ENCODE measurements at regions not wholly inside any gene's neighbourhood (a gene's known extent, or its start where the extent isn't known, plus 50 kb on each side); places are given as distances from the start of the nearest gene placed in this dataset.

- TF ChIP-seq POLR2A (IDR thresholded peaks at IDR 0.05; ENCODE audit: low read depth, low read length) = no peak
- FAIRE-seq (no peak), DNase-seq (ENCODE audit: insufficient read length, low spot score) (no peak)
Measured at GRCh38 chr6:48289841-48290240, 178.8 kb upstream of the PTCHD4 start.

- FAIRE-seq = no peak
- no peak for DNase-seq (ENCODE audit: insufficient read length, low spot score)
- TF ChIP-seq POLR2A (IDR thresholded peaks at IDR 0.05; ENCODE audit: low read depth, low read length) = no peak
Measured at GRCh38 chr6:48281217-48281616, 170.2 kb upstream of the PTCHD4 start.

GRCh38 chr6:48280035-48280620 lies 169.1 kb upstream of the PTCHD4 start:
- FAIRE-seq = no peak
- no peak for DNase-seq (ENCODE audit: insufficient read length, low spot score)
- TF ChIP-seq POLR2A (IDR thresholded peaks at IDR 0.05; ENCODE audit: low read depth, low read length) = no peak

- FAIRE-seq (no peak), DNase-seq (ENCODE audit: insufficient read length, low spot score) (no peak)
- TF ChIP-seq POLR2A (IDR thresholded peaks at IDR 0.05; ENCODE audit: low read depth, low read length) = no peak
Measured at GRCh38 chr6:48278261-48278660, 167.3 kb upstream of the PTCHD4 start.

- no peak for TF ChIP-seq POLR2A (IDR thresholded peaks at IDR 0.05; ENCODE audit: low read depth, low read length)
- FAIRE-seq = no peak
- DNase-seq (ENCODE audit: insufficient read length, low spot score) = no peak
Measured at GRCh38 chr6:48272518-48272917, 161.5 kb upstream of the PTCHD4 start.

- TF ChIP-seq POLR2A (IDR thresholded peaks at IDR 0.05; ENCODE audit: low read depth, low read length) = no peak
- FAIRE-seq (no peak), DNase-seq (ENCODE audit: insufficient read length, low spot score) (no peak)
Measured at GRCh38 chr6:48255094-48255493, 144.1 kb upstream of the PTCHD4 start.

- DNase-seq (ENCODE audit: insufficient read length, low spot score) (no peak), FAIRE-seq (peak; percentile 62)
- TF ChIP-seq POLR2A (IDR thresholded peaks at IDR 0.05; ENCODE audit: low read depth, low read length) = no peak
Measured at GRCh38 chr6:48249071-48249470, 138.1 kb upstream of the PTCHD4 start.

- no peak for FAIRE-seq
- no peak for DNase-seq (ENCODE audit: insufficient read length, low spot score)
- TF ChIP-seq POLR2A (IDR thresholded peaks at IDR 0.05; ENCODE audit: low read depth, low read length) = no peak
Measured at GRCh38 chr6:48243071-48243470, 132.1 kb upstream of the PTCHD4 start.

- no peak for FAIRE-seq
- no peak for TF ChIP-seq POLR2A (IDR thresholded peaks at IDR 0.05; ENCODE audit: low read depth, low read length)
- DNase-seq (ENCODE audit: insufficient read length, low spot score) = no peak
Measured at GRCh38 chr6:48240287-48240686, 129.3 kb upstream of the PTCHD4 start.

- DNase-seq (ENCODE audit: insufficient read length, low spot score) (no peak), FAIRE-seq (no peak)
- no peak for TF ChIP-seq POLR2A (IDR thresholded peaks at IDR 0.05; ENCODE audit: low read depth, low read length)
Measured at GRCh38 chr6:48236375-48236774, 125.4 kb upstream of the PTCHD4 start.

GRCh38 chr6:48233063-48233462 lies 122.1 kb upstream of the PTCHD4 start:
- DNase-seq (ENCODE audit: insufficient read length, low spot score) (no peak), FAIRE-seq (no peak)
- no peak for TF ChIP-seq POLR2A (IDR thresholded peaks at IDR 0.05; ENCODE audit: low read depth, low read length)

GRCh38 chr6:48229841-48230240 lies 118.8 kb upstream of the PTCHD4 start:
- FAIRE-seq (peak; percentile 75), DNase-seq (ENCODE audit: insufficient read length, low spot score) (no peak)
- TF ChIP-seq POLR2A (IDR thresholded peaks at IDR 0.05; ENCODE audit: low read depth, low read length) = no peak

- no peak for TF ChIP-seq POLR2A (IDR thresholded peaks at IDR 0.05; ENCODE audit: low read depth, low read length)
- no peak for DNase-seq (ENCODE audit: insufficient read length, low spot score)
- no peak for FAIRE-seq
Measured at GRCh38 chr6:48222241-48222640, 111.2 kb upstream of the PTCHD4 start.

GRCh38 chr6:48213076-48213788 lies 102.2 kb upstream of the PTCHD4 start:
- no peak for TF ChIP-seq POLR2A (IDR thresholded peaks at IDR 0.05; ENCODE audit: low read depth, low read length)
- FAIRE-seq (peak; percentile 80), DNase-seq (ENCODE audit: insufficient read length, low spot score) (no peak)

GRCh38 chr6:48212501-48212900 lies 101.5 kb upstream of the PTCHD4 start:
- no peak for FAIRE-seq
- no peak for TF ChIP-seq POLR2A (IDR thresholded peaks at IDR 0.05; ENCODE audit: low read depth, low read length)
- no peak for DNase-seq (ENCODE audit: insufficient read length, low spot score)
